ENCODE measurements at regions not wholly inside any gene's neighbourhood (a gene's known extent, or its start where the extent isn't known, plus 50 kb on each side); places are given as distances from the start of the nearest gene placed in this dataset.

- DNase-seq (ENCODE audit: low read depth): no peak
- TF ChIP-seq CTCF (IDR thresholded peaks at IDR 0.05; ENCODE audit: low read depth, low read length, missing control alignments): no peak
- no peak overlapping the region for H3K4me3 ChIP-seq (ENCODE audit: low read depth, low read length)
Measured at GRCh38 chr2:133756833-133757232, 188.6 kb upstream of the NCKAP5 start.

GRCh38 chr2:133760376-133760775 is 192.1 kb upstream of the NCKAP5 start:
- no peak for TF ChIP-seq CTCF (IDR thresholded peaks at IDR 0.05; ENCODE audit: low read depth, low read length, missing control alignments)
- no peak overlapping the region for H3K4me3 ChIP-seq (ENCODE audit: low read depth, low read length)
- no peak for DNase-seq (ENCODE audit: low read depth)

GRCh38 chr2:133765658-133766057 is 197.4 kb upstream of the NCKAP5 start:
- H3K4me3 ChIP-seq (ENCODE audit: low read depth, low read length): no peak overlapping the region
- no peak for DNase-seq (ENCODE audit: low read depth)
- no peak for TF ChIP-seq CTCF (IDR thresholded peaks at IDR 0.05; ENCODE audit: low read depth, low read length, missing control alignments)

- TF ChIP-seq CTCF (IDR thresholded peaks at IDR 0.05; ENCODE audit: low read depth, low read length, missing control alignments): no peak
- no peak overlapping the region for H3K4me3 ChIP-seq (ENCODE audit: low read depth, low read length)
- DNase-seq (ENCODE audit: low read depth): no peak
Measured at GRCh38 chr2:133766164-133766832, 198.0 kb upstream of the NCKAP5 start.

DNA sequence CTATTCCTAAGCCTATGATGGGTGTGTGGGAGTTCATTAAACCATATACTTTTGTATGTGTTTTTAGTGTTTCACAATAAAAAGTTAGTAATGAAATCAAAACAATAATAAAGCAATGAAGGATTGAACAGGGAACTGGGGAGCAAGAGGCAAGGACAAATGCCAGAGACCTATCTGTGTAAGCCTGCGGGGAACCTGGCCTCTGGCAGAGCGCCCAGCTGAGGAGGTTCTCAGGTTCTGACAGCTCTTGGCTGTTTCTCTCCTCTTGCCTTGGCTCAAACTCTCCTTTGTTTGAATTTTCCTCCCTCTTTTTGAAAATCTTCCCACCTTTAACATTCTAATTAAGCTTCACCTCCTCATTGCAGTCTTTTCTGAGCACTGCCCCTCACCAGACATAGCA is 200.0 kb upstream of the NCKAP5 start:
- H3K4me3 ChIP-seq (ENCODE audit: low read depth, low read length): no peak overlapping the region
- DNase-seq (ENCODE audit: low read depth): no peak
- TF ChIP-seq CTCF (IDR thresholded peaks at IDR 0.05; ENCODE audit: low read depth, low read length, missing control alignments): no peak

DNA sequence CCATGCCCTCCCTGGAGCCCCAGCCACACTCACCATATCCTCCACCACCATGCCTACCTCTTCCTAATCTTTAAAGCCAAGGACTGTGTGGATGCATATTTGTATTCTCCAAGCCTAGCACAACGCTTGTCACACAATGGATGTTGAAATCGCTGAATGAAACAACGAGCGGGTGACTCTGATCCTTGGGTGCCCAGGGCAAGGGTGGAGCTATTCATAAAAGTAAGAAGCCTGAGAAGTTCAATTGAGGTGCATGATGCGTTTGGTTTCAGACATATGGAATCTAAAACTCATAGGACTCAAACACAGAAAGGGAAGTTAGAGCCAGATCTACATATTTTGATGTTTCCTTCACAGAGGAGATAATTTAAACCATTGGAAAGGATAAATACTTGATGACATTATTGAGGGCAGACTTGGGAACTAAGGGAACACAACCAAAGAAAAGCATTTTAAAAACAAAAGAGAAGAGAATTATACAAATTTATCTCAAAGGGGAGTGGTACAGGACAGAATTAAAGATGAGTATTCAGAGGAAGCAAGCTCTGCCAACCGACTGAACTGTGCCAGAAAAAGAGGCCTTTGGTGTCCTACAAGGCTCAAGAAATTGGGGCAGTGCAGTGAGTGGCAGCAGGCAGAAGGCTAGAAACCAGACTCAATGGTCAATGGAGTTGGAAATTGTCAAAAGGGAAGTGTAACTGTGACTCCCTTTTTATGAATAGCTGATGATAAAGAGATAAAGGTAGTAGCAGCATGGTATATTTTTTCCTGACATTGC is 200.6 kb upstream of the NCKAP5 start:
- DNase-seq (ENCODE audit: low read depth): no peak
- no peak overlapping the region for H3K4me3 ChIP-seq (ENCODE audit: low read depth, low read length)
- no peak for TF ChIP-seq CTCF (IDR thresholded peaks at IDR 0.05; ENCODE audit: low read depth, low read length, missing control alignments)

All from GM12864 (cell line).